ENCODE measurements at regions not wholly inside any gene's neighbourhood (a gene's known extent, or its start where the extent isn't known, plus 50 kb on each side); places are given as distances from the start of the nearest gene placed in this dataset.

GRCh38 chr16:65489531-65490023 lies 367.7 kb upstream of the CDH11 start:
- DNase-seq (ENCODE audit: low read depth) (no peak), FAIRE-seq (no peak)
- no peaks in the 10 kb centered on the region for H3K27me3 ChIP-seq (ENCODE audit: insufficient read depth, low read length)
- no peaks in the 10 kb centered on the region for H3K79me2 ChIP-seq (ENCODE audit: insufficient read depth, low read length)
- no peak overlapping the region for H3K9ac ChIP-seq (ENCODE audit: low read length)
- H3K4me2 ChIP-seq (ENCODE audit: low read length) = no peak overlapping the region
- no peaks in the 10 kb centered on the region for H3K4me1 ChIP-seq (ENCODE audit: insufficient read depth, low read length)
- H3K9me3 ChIP-seq (ENCODE audit: insufficient read depth, low read depth, low read length) = no peaks in the 10 kb centered on the region
- no peak overlapping the region for H3K27ac ChIP-seq (ENCODE audit: low read depth, low read length)
- H3K27ac Mint-ChIP-seq (ENCODE audit: unreplicated experiment) = no peak overlapping the region
- no peak for TF ChIP-seq EZH2 (IDR thresholded peaks at IDR 0.05; ENCODE audit: insufficient read depth, low read length)
- TF ChIP-seq, protein P1, sequence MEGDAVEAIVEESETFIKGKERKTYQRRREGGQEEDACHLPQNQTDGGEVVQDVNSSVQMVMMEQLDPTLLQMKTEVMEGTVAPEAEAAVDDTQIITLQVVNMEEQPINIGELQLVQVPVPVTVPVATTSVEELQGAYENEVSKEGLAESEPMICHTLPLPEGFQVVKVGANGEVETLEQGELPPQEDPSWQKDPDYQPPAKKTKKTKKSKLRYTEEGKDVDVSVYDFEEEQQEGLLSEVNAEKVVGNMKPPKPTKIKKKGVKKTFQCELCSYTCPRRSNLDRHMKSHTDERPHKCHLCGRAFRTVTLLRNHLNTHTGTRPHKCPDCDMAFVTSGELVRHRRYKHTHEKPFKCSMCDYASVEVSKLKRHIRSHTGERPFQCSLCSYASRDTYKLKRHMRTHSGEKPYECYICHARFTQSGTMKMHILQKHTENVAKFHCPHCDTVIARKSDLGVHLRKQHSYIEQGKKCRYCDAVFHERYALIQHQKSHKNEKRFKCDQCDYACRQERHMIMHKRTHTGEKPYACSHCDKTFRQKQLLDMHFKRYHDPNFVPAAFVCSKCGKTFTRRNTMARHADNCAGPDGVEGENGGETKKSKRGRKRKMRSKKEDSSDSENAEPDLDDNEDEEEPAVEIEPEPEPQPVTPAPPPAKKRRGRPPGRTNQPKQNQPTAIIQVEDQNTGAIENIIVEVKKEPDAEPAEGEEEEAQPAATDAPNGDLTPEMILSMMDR (IDR thresholded peaks at IDR 0.05; ENCODE audit: insufficient read depth, low read depth, low read length) = no peak
- peaks cover 9% of the 10 kb centered on the region for H3K4me1 Mint-ChIP-seq (ENCODE audit: low read depth, unreplicated experiment)
- H3K4me3 Mint-ChIP-seq (ENCODE audit: unreplicated experiment) = no peak overlapping the region
- no peaks in the 10 kb centered on the region for H3K36me3 ChIP-seq (ENCODE audit: insufficient read depth, low read length)
- H3K4me3 ChIP-seq (ENCODE audit: insufficient read depth, low read depth, low read length) = no peak overlapping the region
- no peaks in the 10 kb centered on the region for H3K27me3 Mint-ChIP-seq (ENCODE audit: low read depth, unreplicated experiment)
- no peaks in the 10 kb centered on the region for H3K9me3 Mint-ChIP-seq (ENCODE audit: unreplicated experiment)
- H4K20me1 ChIP-seq (ENCODE audit: insufficient read depth, low read length) = no peaks in the 10 kb centered on the region
- H2AFZ ChIP-seq (ENCODE audit: low read depth, low read length) = no peak overlapping the region
- H3K36me3 Mint-ChIP-seq (ENCODE audit: low read depth, unreplicated experiment) = no peaks in the 10 kb centered on the region

- Mint-ChIP-seq H3K27ac (ENCODE audit: unreplicated experiment) (no peak overlapping the region), H3K36me3 (ENCODE audit: low read depth, unreplicated experiment) (no peaks in the 10 kb centered on the region), H3K27me3 (ENCODE audit: low read depth, unreplicated experiment) (no peaks in the 10 kb centered on the region), H3K4me1 (ENCODE audit: low read depth, unreplicated experiment) (peaks cover 9% of the 10 kb centered on the region), H3K4me3 (ENCODE audit: unreplicated experiment) (no peak overlapping the region), H3K9me3 (ENCODE audit: unreplicated experiment) (no peaks in the 10 kb centered on the region)
- no peaks in the 10 kb centered on the region for H3K79me2 ChIP-seq (ENCODE audit: insufficient read depth, low read length)
- TF ChIP-seq, protein P1 (IDR thresholded peaks at IDR 0.05; ENCODE audit: insufficient read depth, low read depth, low read length) = no peak
- no peak for TF ChIP-seq EZH2 (IDR thresholded peaks at IDR 0.05; ENCODE audit: insufficient read depth, low read length)
- DNase-seq (ENCODE audit: low read depth) = no peak
- H4K20me1 ChIP-seq (ENCODE audit: insufficient read depth, low read length) = no peaks in the 10 kb centered on the region
- no peak overlapping the region for H2AFZ ChIP-seq (ENCODE audit: low read depth, low read length)
- H3K4me2 ChIP-seq (ENCODE audit: low read length) = no peak overlapping the region
- FAIRE-seq = no peak
- H3K27me3 ChIP-seq (ENCODE audit: insufficient read depth, low read length) = no peaks in the 10 kb centered on the region
- H3K36me3 ChIP-seq (ENCODE audit: insufficient read depth, low read length) = no peaks in the 10 kb centered on the region
- H3K9me3 ChIP-seq (ENCODE audit: insufficient read depth, low read depth, low read length) = no peaks in the 10 kb centered on the region
- no peak overlapping the region for H3K27ac ChIP-seq (ENCODE audit: low read depth, low read length)
- H3K9ac ChIP-seq (ENCODE audit: low read length) = no peak overlapping the region
- no peak overlapping the region for H3K4me3 ChIP-seq (ENCODE audit: insufficient read depth, low read depth, low read length)
- H3K4me1 ChIP-seq (ENCODE audit: insufficient read depth, low read length) = no peaks in the 10 kb centered on the region
Observed at GRCh38 chr16:65487231-65487630, 365.4 kb upstream of the CDH11 start.

- H2AFZ ChIP-seq (ENCODE audit: low read depth, low read length) = no peak overlapping the region
- DNase-seq (ENCODE audit: low read depth) (no peak), FAIRE-seq (no peak)
- H3K27me3 ChIP-seq (ENCODE audit: insufficient read depth, low read length) = no peaks in the 10 kb centered on the region
- no peaks in the 10 kb centered on the region for H3K4me1 ChIP-seq (ENCODE audit: insufficient read depth, low read length)
- H3K4me2 ChIP-seq (ENCODE audit: low read length) = no peak overlapping the region
- peaks cover 7% of the 10 kb centered on the region for H3K27me3 Mint-ChIP-seq (ENCODE audit: low read depth, unreplicated experiment)
- no peak overlapping the region for H3K27ac ChIP-seq (ENCODE audit: low read depth, low read length)
- TF ChIP-seq, protein P1 (IDR thresholded peaks at IDR 0.05; ENCODE audit: insufficient read depth, low read depth, low read length) = no peak
- no peak for TF ChIP-seq EZH2 (IDR thresholded peaks at IDR 0.05; ENCODE audit: insufficient read depth, low read length)
- no peaks in the 10 kb centered on the region for H4K20me1 ChIP-seq (ENCODE audit: insufficient read depth, low read length)
- no peaks in the 10 kb centered on the region for H3K4me1 Mint-ChIP-seq (ENCODE audit: low read depth, unreplicated experiment)
- H3K9ac ChIP-seq (ENCODE audit: low read length) = no peak overlapping the region
- no peaks in the 10 kb centered on the region for H3K9me3 ChIP-seq (ENCODE audit: insufficient read depth, low read depth, low read length)
- no peaks in the 10 kb centered on the region for H3K79me2 ChIP-seq (ENCODE audit: insufficient read depth, low read length)
- no peaks in the 10 kb centered on the region for H3K36me3 ChIP-seq (ENCODE audit: insufficient read depth, low read length)
- no peaks in the 10 kb centered on the region for H3K36me3 Mint-ChIP-seq (ENCODE audit: low read depth, unreplicated experiment)
- H3K27ac Mint-ChIP-seq (ENCODE audit: unreplicated experiment) = no peak overlapping the region
- no peaks in the 10 kb centered on the region for H3K9me3 Mint-ChIP-seq (ENCODE audit: unreplicated experiment)
- no peak overlapping the region for H3K4me3 Mint-ChIP-seq (ENCODE audit: unreplicated experiment)
- no peak overlapping the region for H3K4me3 ChIP-seq (ENCODE audit: insufficient read depth, low read depth, low read length)
Observed at GRCh38 chr16:65481956-65482355, 360.1 kb upstream of the CDH11 start.
